Activated CD8-positive, alpha-beta memory T cell treated with anti-CD3 and anti-CD28 coated beads, Interleukin-2, amount 10 ng/mL, durations not matched to agents 7 days and 5 days (primary cell): ENCODE measurements at regions not wholly inside any gene's neighbourhood (a gene's known extent, or its start where the extent isn't known, plus 50 kb on each side); places are given as distances from the start of the nearest gene placed in this dataset.
"Not testable (repeated sequence)": the region's sequence is repeated elsewhere in the genome, so short reads cannot be mapped to it uniquely, and the experiment has no call there.

Experiments
- ATAC-seq: fragments of 150-1000 bp; cut with Tn5 transposase; one replicate; pipeline ENCODE4 v1.10.0; 2021; ENCODE audit warnings: moderate library complexity
- CTCF ChIA-PET: fragments of 350-600 bp; sonication (Branson Sonifier 250); formaldehyde crosslinking; loops from one replicate; lab custom pipeline; 2021; ENCODE audit warnings: antibody characterized with exemption; lab: Charles Lee
- DNase-seq: peaks from one replicate; pipeline ENCODE4 v3.0.0-alpha.2; 2020
- H3K27ac Mint-ChIP-seq: one replicate; pipeline ENCODE4 v1.8.0; 2021; ENCODE audit warnings: mild to moderate bottlenecking, mixed read lengths
- H3K27me3 Mint-ChIP-seq: one replicate; pipeline ENCODE4 v1.8.0; 2021; ENCODE audit warnings: mixed read lengths
- H3K36me3 Mint-ChIP-seq: one replicate; pipeline ENCODE4 v1.8.0; 2021; ENCODE audit warnings: mild to moderate bottlenecking, mixed read lengths
- H3K4me1 Mint-ChIP-seq: one replicate; pipeline ENCODE4 v1.8.0; 2021; ENCODE audit warnings: mixed read lengths
- H3K4me3 Mint-ChIP-seq: one replicate; pipeline ENCODE4 v1.8.0; 2021; ENCODE audit warnings: mild to moderate bottlenecking, moderate library complexity, mixed read lengths
- H3K9me3 Mint-ChIP-seq: one replicate; pipeline ENCODE4 v1.8.0; 2022; ENCODE audit warnings: low read depth, mixed read lengths

DNA sequence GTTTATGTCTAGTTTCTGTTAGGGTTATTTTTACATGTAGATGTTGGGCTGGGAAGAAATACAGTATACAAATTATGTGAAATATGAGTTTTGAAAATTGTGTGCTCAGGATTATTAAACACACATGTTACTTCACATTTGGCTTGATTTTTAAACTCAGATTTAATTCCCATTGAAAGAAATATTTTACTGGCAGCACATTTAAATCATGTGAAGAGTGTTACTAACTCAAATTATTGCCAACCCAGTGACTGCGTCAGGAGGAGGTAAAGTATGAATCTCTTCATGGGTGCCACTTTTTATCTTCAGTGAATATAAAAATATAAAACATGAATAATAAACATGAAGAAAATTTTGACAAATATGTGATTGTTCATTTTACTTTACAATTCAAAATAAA lies 457.5 kb upstream of the CCDC179 start:
- peaks cover 8% of the 10 kb centered on the region for H3K9me3 Mint-ChIP-seq
- H3K4me3 Mint-ChIP-seq, result no peak overlapping the region
- CTCF ChIA-PET, result no interaction called here
- H3K36me3 Mint-ChIP-seq, result no peaks in the 10 kb centered on the region
- no peak overlapping the region for H3K27ac Mint-ChIP-seq
- ATAC-seq (no peak), DNase-seq (no peak)
- H3K27me3 Mint-ChIP-seq, result no peaks in the 10 kb centered on the region
- no peaks in the 10 kb centered on the region for H3K4me1 Mint-ChIP-seq

GRCh38 chr11:23318670-23319069 lies 458.4 kb upstream of the CCDC179 start:
- H3K27ac Mint-ChIP-seq, result no peak overlapping the region
- peaks cover 8% of the 10 kb centered on the region for H3K9me3 Mint-ChIP-seq
- ATAC-seq, result no peak
- CTCF ChIA-PET, result no interaction called here
- H3K4me3 Mint-ChIP-seq, result no peak overlapping the region
- no peaks in the 10 kb centered on the region for H3K27me3 Mint-ChIP-seq
- no peaks in the 10 kb centered on the region for H3K4me1 Mint-ChIP-seq
- no peak for DNase-seq
- H3K36me3 Mint-ChIP-seq, result no peaks in the 10 kb centered on the region

- ATAC-seq, result no peak
- no peaks in the 10 kb centered on the region for H3K4me1 Mint-ChIP-seq
- no peaks in the 10 kb centered on the region for H3K27me3 Mint-ChIP-seq
- peaks cover 8% of the 10 kb centered on the region for H3K9me3 Mint-ChIP-seq
- DNase-seq, result no peak
- no peak overlapping the region for H3K27ac Mint-ChIP-seq
- no peaks in the 10 kb centered on the region for H3K36me3 Mint-ChIP-seq
- H3K4me3 Mint-ChIP-seq, result no peak overlapping the region
- CTCF ChIA-PET, result no interaction called here
Measured at GRCh38 chr11:23320131-23320530, 459.9 kb upstream of the CCDC179 start.

DNA sequence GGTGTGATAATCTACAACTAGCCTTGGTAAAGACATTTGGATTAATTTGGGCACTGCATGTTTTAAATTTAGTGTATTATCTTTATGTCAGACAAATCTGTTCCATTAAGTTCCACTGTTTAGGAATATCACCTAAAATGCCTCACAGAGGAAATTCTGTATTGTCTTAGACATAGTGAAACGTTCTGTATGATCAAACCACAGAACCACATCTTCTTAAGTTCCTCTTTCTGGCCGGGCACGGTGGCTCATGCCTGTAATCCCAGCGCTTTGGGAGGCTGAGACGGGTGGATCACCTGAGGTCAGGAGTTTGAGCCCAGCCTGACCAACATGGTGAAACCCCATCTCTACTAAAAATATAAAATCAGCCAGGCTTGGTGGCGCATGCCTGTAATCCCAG lies 475.3 kb upstream of the CCDC179 start:
- H3K36me3 Mint-ChIP-seq, H3K4me1 Mint-ChIP-seq, H3K27ac Mint-ChIP-seq, H3K27me3 Mint-ChIP-seq, ATAC-seq, DNase-seq, CTCF ChIA-PET, H3K4me3 Mint-ChIP-seq: not testable (repeated sequence)
- H3K9me3 Mint-ChIP-seq, result peaks cover 14% of the 10 kb centered on the region

GRCh38 chr11:23336961-23337360 lies 476.7 kb upstream of the CCDC179 start:
- peaks cover 4% of the 10 kb centered on the region for H3K9me3 Mint-ChIP-seq
- no peak overlapping the region for H3K27ac Mint-ChIP-seq
- ATAC-seq (no peak), DNase-seq (no peak)
- CTCF ChIA-PET, result no interaction called here
- no peaks in the 10 kb centered on the region for H3K36me3 Mint-ChIP-seq
- H3K4me3 Mint-ChIP-seq, result no peak overlapping the region
- no peaks in the 10 kb centered on the region for H3K4me1 Mint-ChIP-seq
- H3K27me3 Mint-ChIP-seq, result no peaks in the 10 kb centered on the region

- Mint-ChIP-seq H3K27me3 (no peaks in the 10 kb centered on the region), H3K9me3 (peaks cover 3% of the 10 kb centered on the region), H3K4me3 (no peak overlapping the region), H3K4me1 (no peaks in the 10 kb centered on the region), H3K27ac (no peak overlapping the region), H3K36me3 (no peaks in the 10 kb centered on the region)
- ATAC-seq (no peak), DNase-seq (no peak)
- CTCF ChIA-PET, result no interaction called here
Measured at GRCh38 chr11:23353611-23354010, 493.3 kb upstream of the CCDC179 start.

GRCh38 chr11:23359297-23359696 lies 499.0 kb upstream of the CCDC179 start:
- CTCF ChIA-PET, result no interaction called here
- H3K27ac Mint-ChIP-seq, result no peak overlapping the region
- H3K4me3 Mint-ChIP-seq, result no peak overlapping the region
- ATAC-seq, result no peak
- no peaks in the 10 kb centered on the region for H3K27me3 Mint-ChIP-seq
- H3K9me3 Mint-ChIP-seq, result peaks cover 14% of the 10 kb centered on the region
- DNase-seq, result no peak
- H3K4me1 Mint-ChIP-seq, result no peaks in the 10 kb centered on the region
- no peaks in the 10 kb centered on the region for H3K36me3 Mint-ChIP-seq

GRCh38 chr11:23364076-23364475 lies 503.8 kb upstream of the CCDC179 start:
- Mint-ChIP-seq H3K9me3 (peaks cover 13% of the 10 kb centered on the region), H3K4me1 (no peaks in the 10 kb centered on the region), H3K36me3 (no peaks in the 10 kb centered on the region), H3K27ac (no peak overlapping the region), H3K4me3 (no peak overlapping the region), H3K27me3 (no peaks in the 10 kb centered on the region)
- DNase-seq (no peak), ATAC-seq (no peak)
- CTCF ChIA-PET, result no interaction called here

DNA sequence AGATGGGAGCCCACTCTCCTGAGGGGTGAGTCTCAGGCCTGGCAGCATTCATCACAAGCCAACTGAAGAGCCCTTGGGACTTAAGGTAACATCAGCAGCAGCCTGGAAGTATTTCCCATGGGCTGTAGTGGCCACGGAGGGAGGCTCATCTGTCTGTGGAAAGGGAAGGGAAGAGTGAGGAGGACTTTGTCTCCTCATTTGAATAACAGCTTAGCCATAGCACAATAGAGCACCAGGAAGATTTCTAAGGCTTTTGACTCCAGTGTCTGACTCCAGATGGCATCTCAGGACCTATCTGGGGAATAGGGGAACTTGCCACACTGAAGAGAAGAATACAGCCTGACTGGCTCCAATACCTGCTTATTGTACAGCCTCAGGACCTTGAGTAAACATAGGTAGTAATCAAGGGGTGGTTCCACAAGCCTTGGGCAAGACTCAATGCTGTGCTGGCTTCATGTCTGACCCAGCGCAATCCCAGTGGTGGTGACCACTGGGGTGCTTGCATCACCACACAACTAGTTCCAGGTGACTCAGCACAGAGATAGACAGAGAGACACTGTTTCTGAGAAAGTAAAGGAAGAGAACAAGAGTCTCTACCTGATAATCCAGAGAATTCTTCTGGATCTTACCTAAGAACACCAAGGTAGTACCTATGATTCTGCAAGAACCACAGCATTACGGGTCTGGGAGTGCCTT lies 510.5 kb upstream of the CCDC179 start:
- Mint-ChIP-seq H3K4me1 (no peaks in the 10 kb centered on the region), H3K9me3 (peaks cover 7% of the 10 kb centered on the region), H3K27ac (no peak overlapping the region), H3K27me3 (no peaks in the 10 kb centered on the region), H3K36me3 (no peaks in the 10 kb centered on the region), H3K4me3 (no peak overlapping the region)
- no peak for DNase-seq
- CTCF ChIA-PET, result no interaction called here
- no peak for ATAC-seq

DNA sequence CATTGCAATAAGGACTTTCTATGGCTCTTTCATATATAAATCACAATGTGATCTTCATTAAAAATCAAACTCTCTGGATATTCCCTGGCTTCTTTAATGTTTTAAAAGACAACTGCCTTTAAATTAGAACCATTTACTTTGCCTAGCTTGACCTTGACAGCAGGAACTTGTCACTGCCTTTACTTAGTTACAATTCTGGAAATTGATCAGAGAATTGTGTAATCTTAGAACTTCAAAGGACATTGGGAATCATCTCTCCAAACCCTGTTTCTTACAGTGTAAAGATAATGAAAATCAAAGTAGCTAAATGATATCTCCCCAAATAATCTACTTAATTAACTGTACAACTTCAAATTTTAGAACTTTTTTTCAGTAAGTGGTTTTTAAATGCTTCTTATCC lies 517.6 kb upstream of the CCDC179 start:
- no peak for DNase-seq

GRCh38 chr11:23391031-23391430 lies 530.8 kb upstream of the CCDC179 start:
- no peaks in the 10 kb centered on the region for H3K27me3 Mint-ChIP-seq
- H3K4me1 Mint-ChIP-seq, result no peaks in the 10 kb centered on the region
- DNase-seq, result no peak
- no peak overlapping the region for H3K4me3 Mint-ChIP-seq
- CTCF ChIA-PET, result no interaction called here
- peaks cover 5% of the 10 kb centered on the region for H3K9me3 Mint-ChIP-seq
- ATAC-seq, result no peak
- H3K27ac Mint-ChIP-seq, result no peak overlapping the region
- no peaks in the 10 kb centered on the region for H3K36me3 Mint-ChIP-seq

More for the DNA sequence above, 517.6 kb upstream of the CCDC179 start:
- Mint-ChIP-seq H3K9me3 (peaks cover 7% of the 10 kb centered on the region), H3K27me3 (no peaks in the 10 kb centered on the region), H3K27ac (no peak overlapping the region), H3K36me3 (no peaks in the 10 kb centered on the region), H3K4me3 (no peak overlapping the region), H3K4me1 (no peaks in the 10 kb centered on the region)
- ATAC-seq, result no peak
- CTCF ChIA-PET, result no interaction called here

DNA sequence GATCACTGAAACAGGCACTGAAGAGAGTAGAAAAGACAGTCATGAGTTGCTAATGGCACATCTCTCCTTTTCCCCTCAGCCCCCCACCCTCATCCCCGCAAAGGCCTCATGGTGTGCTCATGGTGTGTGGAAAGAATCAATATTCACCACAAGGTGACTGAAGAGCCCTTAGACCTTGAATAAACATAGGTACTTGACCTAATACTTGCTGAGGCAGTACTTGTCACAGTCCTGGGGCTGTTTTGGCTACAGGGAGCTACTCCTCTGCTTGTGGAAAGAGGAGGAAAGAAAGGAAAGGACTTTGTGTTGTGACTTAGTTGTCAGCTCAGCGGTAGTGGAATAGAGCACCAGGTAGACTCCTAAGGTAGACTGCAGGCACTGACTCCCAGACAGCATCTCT lies 537.8 kb upstream of the CCDC179 start:
- CTCF ChIA-PET, result no interaction called here
- no peaks in the 10 kb centered on the region for H3K27me3 Mint-ChIP-seq
- H3K4me1 Mint-ChIP-seq, result no peaks in the 10 kb centered on the region

DNA sequence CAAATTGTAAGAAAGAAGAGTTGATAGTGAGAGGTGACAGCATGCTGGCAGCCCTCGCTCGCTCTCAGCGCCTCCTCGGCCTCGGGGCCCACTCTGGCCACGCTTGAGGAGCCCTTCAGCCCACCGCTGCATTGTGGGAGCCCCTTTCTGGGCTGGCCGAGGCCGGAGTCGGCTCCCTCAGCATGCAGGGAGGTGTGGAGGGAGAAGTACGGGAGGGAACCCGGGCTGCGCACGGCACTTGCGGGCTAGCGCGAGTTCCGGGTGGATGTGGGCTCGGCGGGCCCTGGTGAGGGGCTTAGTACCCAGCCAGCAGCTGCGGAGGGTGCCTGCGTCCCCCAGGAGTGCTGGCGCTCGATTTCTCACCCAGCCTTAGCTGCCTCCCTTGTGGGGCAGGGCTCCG lies 539.7 kb upstream of the CCDC179 start:
- H3K36me3 Mint-ChIP-seq, result peaks cover 2% of the 10 kb centered on the region
- H3K27ac Mint-ChIP-seq, result no peak overlapping the region
- H3K4me1 Mint-ChIP-seq, result no peaks in the 10 kb centered on the region
- H3K4me3 Mint-ChIP-seq, result no peak overlapping the region
- no peak for ATAC-seq
- DNase-seq, result no peak
- H3K9me3 Mint-ChIP-seq, result peaks cover 5% of the 10 kb centered on the region
- CTCF ChIA-PET, result no interaction called here
- H3K27me3 Mint-ChIP-seq, result no peaks in the 10 kb centered on the region

More for the DNA sequence above, 537.8 kb upstream of the CCDC179 start:
- no peak overlapping the region for H3K27ac Mint-ChIP-seq
- H3K4me3 Mint-ChIP-seq, result no peak overlapping the region
- peaks cover 2% of the 10 kb centered on the region for H3K36me3 Mint-ChIP-seq
- H3K9me3 Mint-ChIP-seq, result peaks cover 5% of the 10 kb centered on the region
- no peak for DNase-seq
- ATAC-seq, result no peak

DNA sequence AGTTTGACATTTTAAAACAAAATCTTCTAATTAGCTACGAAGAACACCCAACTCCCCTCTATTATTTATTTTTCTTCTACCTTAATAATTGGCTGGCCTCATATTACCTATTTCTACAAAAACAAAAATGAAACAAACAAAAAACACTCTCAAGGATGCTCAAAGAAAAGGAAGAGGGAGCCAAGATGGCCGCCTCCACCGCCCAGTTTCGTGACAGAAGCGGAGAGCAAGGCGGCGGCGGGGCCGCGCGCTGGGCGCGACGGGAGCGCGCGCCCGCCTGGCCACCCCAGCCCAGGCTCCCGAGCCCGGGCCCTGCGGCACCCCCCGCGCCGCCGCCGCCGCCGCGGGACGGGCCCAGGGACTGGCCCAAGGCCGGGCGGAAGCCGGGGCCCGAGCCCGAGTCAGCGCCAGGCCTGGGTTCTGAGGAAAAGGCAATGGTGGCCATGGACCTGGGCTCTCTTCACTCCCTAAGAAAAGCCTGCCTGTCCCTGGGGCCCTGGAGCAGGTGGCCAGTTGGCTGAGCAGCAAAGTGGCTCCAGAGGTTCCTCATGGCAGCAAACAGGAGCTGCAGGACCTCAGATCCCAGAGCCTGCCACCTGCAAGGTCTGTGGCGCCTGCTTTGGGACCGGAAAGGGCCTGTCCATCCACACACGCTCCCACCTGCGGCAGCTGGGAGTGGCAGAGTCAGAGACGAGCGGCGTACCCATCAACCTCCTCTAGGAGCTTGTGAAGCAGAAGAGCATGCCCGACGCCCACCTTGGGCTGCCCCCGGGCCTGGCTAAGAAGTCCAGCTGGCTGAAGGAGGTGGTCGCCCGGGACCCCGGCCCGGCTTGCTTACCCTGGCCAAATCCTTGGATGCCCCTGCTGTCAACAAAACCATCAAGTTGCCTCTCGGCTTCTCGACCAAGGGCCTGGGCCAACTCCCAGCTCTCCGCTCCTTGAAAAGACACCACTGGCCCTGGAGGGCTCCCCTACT lies 543.2 kb upstream of the CCDC179 start:
- DNase-seq (no peak), ATAC-seq (no peak)
- Mint-ChIP-seq H3K9me3 (peaks cover 4% of the 10 kb centered on the region), H3K27me3 (no peaks in the 10 kb centered on the region), H3K36me3 (peaks cover 2% of the 10 kb centered on the region), H3K4me3 (no peak overlapping the region), H3K4me1 (no peaks in the 10 kb centered on the region), H3K27ac (no peak overlapping the region)
- CTCF ChIA-PET, result no interaction called here
